GM21825 (cell line): ENCODE measurements at regions not wholly inside any gene's neighbourhood (a gene's known extent, or its start where the extent isn't known, plus 50 kb on each side); places are given as distances from the start of the nearest gene placed in this dataset.

ENCODE experiments used
- ATAC-seq: cut with Tn5 transposase; IDR thresholded peaks from one replicate; pipeline ENCODE4 v1.9.1; 2021; ENCODE audit warnings: mild to moderate bottlenecking, moderate library complexity; ENCODE audit not compliant: unreplicated experiment

GRCh38 chr6:145175470-145175869, 559.9 kb downstream of the EPM2A start:
- ATAC-seq, result no peak

GRCh38 chr6:145178391-145178790, 556.9 kb downstream of the EPM2A start:
- no peak for ATAC-seq

- no peak for ATAC-seq
Measured at GRCh38 chr6:145187491-145188206, 547.7 kb downstream of the EPM2A start.

- no peak for ATAC-seq
Measured at GRCh38 chr6:145189836-145190235, 545.5 kb downstream of the EPM2A start.

- ATAC-seq, result no peak
Measured at GRCh38 chr6:145194389-145194788, 540.9 kb downstream of the EPM2A start.

GRCh38 chr6:145199961-145200360, 535.4 kb downstream of the EPM2A start:
- ATAC-seq, result no peak

- no peak for ATAC-seq
Measured at GRCh38 chr6:145204301-145204700, 531.0 kb downstream of the EPM2A start.

GRCh38 chr6:145206247-145206907, 528.9 kb downstream of the EPM2A start:
- ATAC-seq, result no peak

GRCh38 chr6:145208474-145208873, 526.8 kb downstream of the EPM2A start:
- ATAC-seq, result no peak

GRCh38 chr6:145209272-145209671, 526.0 kb downstream of the EPM2A start:
- ATAC-seq, result no peak

- peak; percentile 42 for ATAC-seq
Measured at GRCh38 chr6:145212813-145213212, 522.5 kb downstream of the EPM2A start.

GRCh38 chr6:145213614-145214013, 521.7 kb downstream of the EPM2A start:
- peak; percentile 66 for ATAC-seq

GRCh38 chr6:145214570-145214969, 520.8 kb downstream of the EPM2A start:
- no peak for ATAC-seq

GRCh38 chr6:145224450-145224849, 510.9 kb downstream of the EPM2A start:
- ATAC-seq, result no peak

GRCh38 chr6:145225500-145225899, 509.8 kb downstream of the EPM2A start:
- no peak for ATAC-seq

- no peak for ATAC-seq
Measured at GRCh38 chr6:145227593-145227992, 507.7 kb downstream of the EPM2A start.

GRCh38 chr6:145228962-145229582, 506.2 kb downstream of the EPM2A start:
- ATAC-seq, result no peak

GRCh38 chr6:145233955-145234354, 501.4 kb downstream of the EPM2A start:
- ATAC-seq, result no peak

GRCh38 chr6:145235207-145235606, 500.1 kb downstream of the EPM2A start:
- ATAC-seq, result no peak

GRCh38 chr6:145238787-145239186, 496.5 kb downstream of the EPM2A start:
- ATAC-seq, result no peak

- ATAC-seq, result no peak
Measured at GRCh38 chr6:145241039-145241438, 494.3 kb downstream of the EPM2A start.

GRCh38 chr6:145241721-145242120, 493.6 kb downstream of the EPM2A start:
- ATAC-seq, result no peak
